Esophagus muscularis mucosa (tissue), 4 donors: ENCODE measurements at regions not wholly inside any gene's neighbourhood (a gene's known extent, or its start where the extent isn't known, plus 50 kb on each side); places are given as distances from the start of the nearest gene placed in this dataset.

Source experiments
- DNase-seq: peaks from one replicate; pipeline ENCODE4 v3.0.0-alpha.2; 2017; ENCODE audit errors: extremely low spot score
- H3K27ac ChIP-seq, 4 donors: fragments of 200-600 bp; sonication (generic); replicated peaks in 1 of 4; 1 replicate in 3 of 4; 2 replicates in 1 of 4; pipeline ENCODE4 v1.5.1; 2016 to 2019; ENCODE audit warnings: mild to moderate bottlenecking in 1 of 4
- H3K27me3 ChIP-seq, 4 donors: fragments of 200-600 bp; sonication (generic); one replicate each; pipeline versions ENCODE4 v1.5.1 to v1.6.0; 2016 to 2019
- H3K36me3 ChIP-seq, 4 donors: fragments of 200-600 bp; sonication (generic); one replicate each; pipeline ENCODE4 v1.5.1; 2016 to 2019
- H3K4me1 ChIP-seq, 4 donors: fragments of 200-600 bp; sonication (generic); one replicate each; pipeline ENCODE4 v1.5.1; 2016 to 2019
- H3K4me3 ChIP-seq, 4 donors: fragments of 200-600 bp; sonication (generic); 1 replicate in 2 of 4; 2 replicates in 2 of 4; pipeline ENCODE4 v1.5.1; 2016 to 2019; ENCODE audit warnings: mild to moderate bottlenecking in 4 of 4, moderate library complexity in 1 of 4
- H3K9me3 ChIP-seq, 4 donors: fragments of 200-600 bp; sonication (generic); 1 replicate in 3 of 4; 2 replicates in 1 of 4; pipeline ENCODE4 v1.5.1; 2016 to 2019
- CTCF ChIP-seq, 3 experiments: fragments of 200-600 bp in 2 of 3; fragments of 450-650 bp in 1 of 3; sonication (generic) in 2 of 3; IDR thresholded peaks; one replicate each; pipeline ENCODE4 v1.5.1; 2017 to 2019; ENCODE audit warnings: antibody characterized with exemption in 3 of 3, mild to moderate bottlenecking in 2 of 3, moderate library complexity in 1 of 3
- EP300 ChIP-seq: sonication (generic); formaldehyde crosslinking; IDR thresholded peaks from one replicate; pipeline ENCODE4 v1.6.1; 2017; ENCODE audit warnings: antibody characterized with exemption
- POLR2A ChIP-seq: fragments of 450-650 bp; IDR thresholded peaks from one replicate; pipeline ENCODE4 v1.6.1; 2017; ENCODE audit warnings: antibody characterized with exemption, moderate library complexity, mild to moderate bottlenecking, low read depth
- POLR2AphosphoS5 ChIP-seq, 2 donors: sonication (generic); formaldehyde crosslinking; IDR thresholded peaks; one replicate each; pipeline ENCODE4 v1.6.1; 2017; ENCODE audit warnings: antibody characterized with exemption in 2 of 2
- WGBS: methylation state at CpG from one replicate; pipeline ENCODE4 v1.1.5; 2018; 5-methylcytosine and 5-hydroxymethylcytosine counted together
- intact Hi-C: fragments of 100-400 bp; cut with DNase I; formaldehyde crosslinking; loops from one replicate; pipeline ENCODE4 v1.15.1; 2023

- Histone ChIP-seq H3K4me1 (no peaks in the 10 kb centered on the region), H3K4me3 (no peak overlapping the region), H3K27ac (no peak overlapping the region), H3K9me3 (no peaks in the 10 kb centered on the region), H3K36me3 (no peaks in the 10 kb centered on the region), H3K27me3 (no peaks in the 10 kb centered on the region)
- TF ChIP-seq EP300 (no peak), POLR2AphosphoS5 (IDR thresholded peaks at IDR 0.05) (no peak)
- DNase-seq = no peak
- WGBS = 71% methylated on average over 2 of the region's 2 CpGs
- intact Hi-C loops = no loop called here
Measured at GRCh38 chr3:34365771-34366170, 567.3 kb downstream of the PDCD6IP start.

GRCh38 chr3:34367521-34367920 lies 569.1 kb downstream of the PDCD6IP start:
- WGBS = 89% methylated on average over 1 of the region's 1 CpG
- Histone ChIP-seq H3K4me1 (no peaks in the 10 kb centered on the region), H3K4me3 (no peak overlapping the region), H3K27me3 (no peaks in the 10 kb centered on the region), H3K9me3 (no peaks in the 10 kb centered on the region), H3K36me3 (no peaks in the 10 kb centered on the region), H3K27ac (no peak overlapping the region)
- TF ChIP-seq CTCF (IDR thresholded peaks at IDR 0.05) = no peak
- no peak for TF ChIP-seq POLR2A
- no peak for TF ChIP-seq POLR2AphosphoS5 (IDR thresholded peaks at IDR 0.05)
- no peak for TF ChIP-seq EP300
- DNase-seq = no peak
- intact Hi-C loops = no loop called here

GRCh38 chr3:34374521-34374920 lies 576.1 kb downstream of the PDCD6IP start:
- H3K27me3 ChIP-seq = no peaks in the 10 kb centered on the region
- H3K4me3 ChIP-seq = no peak overlapping the region
- DNase-seq = no peak
- no peak overlapping the region for H3K27ac ChIP-seq
- H3K9me3 ChIP-seq = no peaks in the 10 kb centered on the region
- no peak for TF ChIP-seq POLR2A
- TF ChIP-seq EP300 = no peak
- TF ChIP-seq CTCF (IDR thresholded peaks at IDR 0.05) = no peak
- no peak for TF ChIP-seq POLR2AphosphoS5 (IDR thresholded peaks at IDR 0.05)
- no peaks in the 10 kb centered on the region for H3K36me3 ChIP-seq
- intact Hi-C loops = no loop called here
- H3K4me1 ChIP-seq = no peaks in the 10 kb centered on the region

- peak; percentile 66 for DNase-seq
- intact Hi-C loops = no loop called here
- TF ChIP-seq CTCF (IDR thresholded peaks at IDR 0.05) (no peak), POLR2A (no peak), POLR2AphosphoS5 (IDR thresholded peaks at IDR 0.05) (no peak), EP300 (no peak)
- WGBS = 58% methylated on average over 4 of the region's 4 CpGs
- Histone ChIP-seq H3K27ac (no peak overlapping the region), H3K27me3 (no peaks in the 10 kb centered on the region), H3K36me3 (no peaks in the 10 kb centered on the region), H3K9me3 (no peaks in the 10 kb centered on the region), H3K4me3 (no peak overlapping the region), H3K4me1 (no peaks in the 10 kb centered on the region)
Measured at GRCh38 chr3:34376691-34377090, 578.3 kb downstream of the PDCD6IP start.

GRCh38 chr3:34377961-34378360 lies 579.5 kb downstream of the PDCD6IP start:
- H3K27ac ChIP-seq = no peak overlapping the region
- intact Hi-C loops = no loop called here
- no peaks in the 10 kb centered on the region for H3K4me1 ChIP-seq
- WGBS = 94% methylated on average over 6 of the region's 6 CpGs
- no peaks in the 10 kb centered on the region for H3K9me3 ChIP-seq
- H3K27me3 ChIP-seq = no peaks in the 10 kb centered on the region
- peak; percentile 50 for DNase-seq
- TF ChIP-seq POLR2AphosphoS5 (IDR thresholded peaks at IDR 0.05) (no peak), POLR2A (no peak), CTCF (IDR thresholded peaks at IDR 0.05) (no peak), EP300 (no peak)
- H3K4me3 ChIP-seq = no peak overlapping the region
- H3K36me3 ChIP-seq = no peaks in the 10 kb centered on the region
